ENCODE measurements at regions not wholly inside any gene's neighbourhood (a gene's known extent, or its start where the extent isn't known, plus 50 kb on each side); places are given as distances from the start of the nearest gene placed in this dataset.

DNA sequence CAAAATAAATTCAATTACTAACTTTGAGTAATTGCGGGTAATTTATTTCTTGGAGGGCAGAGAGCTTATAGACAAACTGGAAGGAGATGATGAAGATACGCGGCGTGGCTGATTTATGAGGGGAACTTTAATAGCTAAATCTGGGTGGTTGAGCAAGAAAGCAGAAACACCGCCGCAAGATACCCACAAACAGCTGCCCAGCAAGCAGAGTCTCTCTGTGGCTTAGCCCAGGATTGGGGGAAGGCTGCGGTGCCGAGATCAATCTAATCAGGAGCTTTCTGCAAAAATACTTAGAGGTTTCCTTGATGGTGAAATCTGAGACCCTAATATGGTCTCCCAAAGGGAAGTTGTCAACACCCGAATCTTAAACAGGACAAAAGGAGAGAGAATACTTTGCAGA lies 94.9 kb upstream of the MGMT start:
- DNase-seq, result no peak

DNA sequence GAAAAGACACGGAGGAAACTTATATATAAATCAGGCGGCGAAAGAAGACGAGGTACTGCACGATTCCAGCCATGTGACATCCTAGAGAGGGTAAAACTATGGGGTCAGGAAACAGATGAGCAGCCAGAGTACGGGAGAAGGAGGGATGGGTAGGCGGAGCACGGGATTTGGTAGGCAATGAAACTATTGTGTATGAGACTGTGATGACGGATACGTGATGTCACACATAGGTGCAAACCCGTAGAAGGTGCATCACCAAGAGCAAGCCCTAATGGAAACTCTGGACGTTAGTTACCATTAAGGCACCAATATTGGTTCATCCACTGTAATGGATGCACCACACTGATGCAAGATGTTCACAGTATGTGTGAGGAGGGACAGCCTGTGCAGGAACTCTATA lies 93.8 kb upstream of the MGMT start:
- DNase-seq, result no peak

DNA sequence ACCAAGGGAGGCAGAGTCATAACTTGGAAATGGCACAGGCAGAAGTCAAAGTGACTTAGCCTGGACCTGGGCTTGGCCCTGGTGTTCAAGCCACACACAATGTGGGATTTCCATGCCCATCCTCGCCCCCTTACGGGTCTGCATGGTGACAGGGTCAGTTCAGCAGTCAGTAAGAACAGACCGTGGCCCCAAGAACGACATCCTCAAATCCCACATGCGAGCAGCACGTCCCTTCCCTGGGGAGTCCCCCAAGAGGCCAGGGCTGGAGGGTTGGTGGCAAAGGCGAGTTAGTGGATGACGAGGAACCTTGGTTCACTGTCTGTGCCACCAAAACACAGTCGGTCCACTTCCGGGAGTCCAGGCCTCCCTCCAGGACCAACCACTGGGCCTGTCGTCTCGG lies 93.3 kb upstream of the MGMT start:
- no peak for DNase-seq

DNA sequence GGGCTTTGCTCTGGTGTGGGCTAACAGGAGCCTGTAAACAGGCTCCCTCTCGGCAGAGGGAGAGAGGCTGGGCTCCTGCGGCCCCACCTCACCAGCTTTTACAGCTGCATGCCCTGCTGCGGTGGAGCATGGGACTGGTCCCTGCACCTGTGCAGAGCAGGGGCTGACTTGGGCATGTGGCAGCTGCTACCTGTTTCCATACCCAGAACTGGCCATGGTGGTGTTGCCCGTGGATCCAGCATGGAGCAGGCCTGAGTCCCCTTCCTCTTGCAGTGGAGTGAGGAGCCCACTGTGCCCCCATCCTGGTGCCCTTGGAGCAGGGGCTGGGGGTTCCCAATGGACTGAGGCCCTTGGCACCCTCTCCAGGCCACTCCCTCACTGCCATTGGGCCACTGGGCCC lies 91.9 kb upstream of the MGMT start:
- no peak for DNase-seq

DNA sequence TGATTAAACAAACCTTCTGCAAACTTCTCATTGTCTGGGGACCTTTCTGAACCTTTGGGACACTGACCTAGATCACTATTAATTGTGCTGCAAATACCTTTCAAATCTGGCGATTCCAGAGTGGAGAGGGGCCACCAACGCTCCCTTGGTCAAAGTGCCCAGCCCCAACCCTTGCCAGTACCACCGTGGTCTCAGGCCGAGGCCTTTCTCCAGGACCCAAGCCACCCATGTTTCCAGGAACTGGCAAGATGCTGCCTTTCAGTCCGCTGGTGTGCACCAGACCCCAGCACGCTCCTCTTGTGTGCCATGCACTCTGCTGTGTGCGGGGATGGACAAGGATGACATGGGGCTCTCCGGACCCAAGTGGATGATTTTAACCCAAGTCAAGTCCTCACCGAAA lies 91.1 kb upstream of the MGMT start:
- no peak for DNase-seq

DNA sequence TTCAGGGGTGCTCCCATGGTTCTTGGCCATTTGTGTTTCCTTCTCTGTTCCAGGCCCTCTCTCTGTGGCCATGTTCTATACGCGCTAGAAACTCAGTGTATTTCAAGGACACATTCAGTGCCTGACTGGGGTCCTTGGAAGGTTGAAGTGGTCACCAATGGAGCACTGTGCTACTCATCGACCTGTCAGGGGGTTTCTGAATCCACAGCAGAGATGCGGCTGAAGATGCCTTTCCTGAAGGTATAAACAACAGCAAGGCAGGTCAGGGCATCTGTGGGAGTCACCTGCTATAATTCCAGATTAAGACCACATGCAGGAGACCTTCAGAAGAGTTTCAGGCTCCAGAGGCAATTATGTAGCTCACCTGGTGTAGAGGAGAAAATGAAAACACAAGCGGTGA lies 86.8 kb upstream of the MGMT start:
- no peak for DNase-seq

DNA sequence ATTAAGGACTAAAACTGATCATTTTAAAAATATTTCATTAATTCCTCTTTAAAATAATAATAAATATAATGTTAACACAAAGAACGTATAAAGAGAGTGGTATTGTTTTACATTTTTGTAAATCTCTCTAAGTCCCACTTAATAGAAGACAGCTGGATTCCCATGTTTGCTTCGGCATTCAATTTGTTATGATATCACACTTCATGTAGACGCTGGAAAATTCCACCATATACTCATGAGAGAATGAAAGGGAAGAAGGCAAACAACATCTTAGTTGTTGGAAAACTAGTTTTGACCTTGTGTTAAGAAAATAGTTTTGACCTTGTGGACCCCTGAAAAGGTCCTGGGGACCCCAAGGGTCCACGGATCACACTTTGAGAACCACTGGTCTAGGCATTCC lies 85.3 kb upstream of the MGMT start:
- no peak for DNase-seq

DNA sequence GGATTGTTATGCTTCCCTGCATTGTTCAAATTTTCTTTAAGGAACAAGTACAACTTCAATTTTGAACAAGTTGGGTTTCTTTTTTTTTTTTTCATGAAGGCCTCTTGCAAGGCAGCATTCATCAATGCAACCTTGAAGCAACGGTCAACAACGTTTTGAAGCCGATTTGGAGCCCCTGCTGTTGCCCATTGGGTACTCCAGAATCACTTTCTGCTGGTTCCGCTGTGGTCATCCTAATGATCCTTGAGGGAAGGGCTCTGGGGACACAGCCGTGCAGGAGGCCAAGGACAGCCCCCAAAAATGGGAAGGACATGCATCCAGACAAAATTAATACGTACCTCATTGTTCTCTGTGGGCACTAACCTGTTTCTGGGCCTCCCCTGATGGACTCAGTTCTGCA lies 84.6 kb upstream of the MGMT start:
- no peak for DNase-seq

DNA sequence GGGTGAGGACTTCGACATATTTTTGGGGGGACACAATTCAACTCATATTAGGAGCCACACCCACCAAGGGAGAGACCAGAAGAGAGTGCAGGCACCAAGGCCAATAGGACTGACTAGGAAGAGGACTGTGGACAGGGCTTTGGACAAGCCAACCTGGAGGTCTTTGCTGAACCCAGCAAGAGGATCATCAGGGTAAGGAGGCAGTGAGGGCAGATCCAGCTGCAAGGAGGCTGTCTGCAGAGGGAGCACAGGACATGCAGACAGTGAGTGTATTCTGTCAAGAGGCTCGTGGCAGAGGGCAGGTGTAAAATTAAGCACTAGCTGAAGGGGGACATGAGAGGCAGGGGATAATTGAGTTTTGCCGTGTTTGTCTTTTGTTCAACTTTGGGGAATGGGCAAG lies 83.4 kb upstream of the MGMT start:
- no peak for DNase-seq

DNA sequence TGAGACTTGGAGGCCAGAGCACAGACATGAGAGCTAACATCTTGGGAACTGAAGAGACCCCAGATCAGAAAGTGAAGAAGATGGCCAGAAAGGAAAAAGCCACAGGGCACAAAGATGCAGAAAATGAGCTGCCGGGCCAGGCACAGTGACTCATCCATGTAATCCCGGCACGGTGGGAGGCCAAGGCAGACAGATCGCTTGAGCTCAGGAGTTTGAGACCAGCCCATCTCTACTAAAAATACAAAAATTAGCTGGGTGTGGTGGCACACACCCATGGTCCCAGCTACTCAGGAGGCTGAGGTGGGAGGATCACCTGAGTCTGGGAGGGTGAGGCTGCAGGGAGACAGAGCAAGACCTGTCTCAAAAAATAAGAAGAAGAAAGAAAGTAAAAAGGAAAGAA lies 81.4 kb upstream of the MGMT start:
- DNase-seq, result no peak

DNA sequence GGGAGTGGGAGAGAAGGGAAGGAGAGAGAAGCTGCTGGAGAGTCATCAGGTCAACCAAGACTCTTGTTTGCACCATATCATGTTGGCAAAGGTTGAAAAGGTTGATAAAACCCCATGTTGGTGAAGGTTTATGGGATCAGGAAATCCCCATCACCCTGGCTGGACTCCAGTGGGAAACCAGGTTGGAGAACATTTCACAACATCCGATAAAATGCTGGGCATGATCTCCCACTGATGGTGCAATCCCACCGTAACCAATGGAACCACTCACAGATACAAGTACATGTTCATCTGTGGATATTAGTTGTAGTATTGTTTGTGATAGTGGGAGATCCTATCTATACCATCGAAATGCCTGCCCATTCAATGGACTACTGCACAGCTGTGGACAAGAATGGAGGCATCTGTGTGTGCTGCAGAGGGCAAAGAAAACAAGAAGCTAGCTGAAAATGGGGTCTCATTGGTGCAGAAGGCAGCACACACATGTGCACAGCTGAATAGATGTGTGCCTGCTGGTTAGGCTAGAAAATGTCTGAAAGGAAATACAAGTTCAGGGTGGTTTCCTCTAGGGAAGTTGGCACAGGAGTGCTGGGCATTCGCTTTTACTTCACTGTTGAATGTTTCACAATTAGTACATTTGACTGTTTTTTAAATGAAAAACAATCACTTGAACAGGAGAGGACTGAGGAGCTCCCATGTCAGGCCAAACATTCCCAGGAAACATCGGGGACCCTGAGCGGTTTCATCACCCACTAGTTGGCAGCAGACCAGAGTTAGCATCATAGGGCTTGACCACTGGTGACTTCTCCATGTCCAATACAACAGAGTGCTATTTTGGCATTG lies 80.4 kb upstream of the MGMT start:
- DNase-seq, result no peak

DNA sequence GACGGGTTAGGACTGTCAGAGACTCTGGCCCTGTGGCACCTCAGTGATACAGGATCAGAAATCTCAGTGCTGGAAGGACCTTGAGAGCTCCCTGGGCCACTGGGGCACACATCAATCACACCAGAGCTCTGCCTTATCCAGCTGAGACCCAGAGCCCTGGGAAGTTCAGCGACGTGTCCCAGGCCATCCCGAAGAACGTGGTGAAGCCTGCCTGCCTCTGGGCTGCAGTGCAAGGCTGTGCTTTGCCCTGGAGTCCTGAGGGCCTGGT lies 79.8 kb upstream of the MGMT start:
- DNase-seq, result no peak

DNA sequence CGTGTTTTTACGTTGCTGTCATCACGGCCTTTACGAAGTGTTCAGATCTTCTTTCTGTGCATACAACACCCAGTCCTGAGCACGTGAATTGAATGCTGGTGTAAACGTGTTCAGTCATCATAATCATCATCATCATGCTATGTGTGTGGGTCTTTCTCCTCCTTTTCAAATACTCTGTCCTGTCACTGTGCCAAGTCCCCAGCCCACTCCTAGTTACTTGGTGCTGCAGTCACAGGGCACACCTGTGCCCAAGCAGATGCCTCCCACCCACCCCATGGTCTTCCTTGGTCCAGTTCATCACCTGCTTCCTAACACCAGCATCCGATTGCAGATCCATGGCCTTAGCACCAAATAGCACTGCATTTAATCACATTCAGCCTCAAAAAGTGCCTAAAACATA lies 78.6 kb upstream of the MGMT start:
- no peak for DNase-seq

DNA sequence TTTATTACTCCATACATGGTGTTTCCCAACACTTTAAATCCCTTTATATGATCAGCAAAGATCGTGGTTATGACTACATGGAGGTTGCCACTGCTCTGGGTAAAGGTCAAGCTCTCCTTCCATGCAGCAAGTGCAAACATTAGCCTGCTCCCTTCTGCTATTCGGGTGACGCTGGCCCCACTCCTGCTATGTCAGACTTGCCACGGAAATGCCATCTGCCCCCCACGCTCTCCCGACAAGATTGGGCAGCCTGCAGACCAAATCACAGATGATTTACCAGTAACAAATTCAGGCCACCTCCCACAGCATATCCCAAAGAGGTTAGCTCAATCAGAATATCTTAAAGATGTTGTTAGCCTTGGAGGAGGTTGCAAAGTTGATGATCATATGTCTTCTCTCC lies 77.8 kb upstream of the MGMT start:
- DNase-seq, result no peak

DNA sequence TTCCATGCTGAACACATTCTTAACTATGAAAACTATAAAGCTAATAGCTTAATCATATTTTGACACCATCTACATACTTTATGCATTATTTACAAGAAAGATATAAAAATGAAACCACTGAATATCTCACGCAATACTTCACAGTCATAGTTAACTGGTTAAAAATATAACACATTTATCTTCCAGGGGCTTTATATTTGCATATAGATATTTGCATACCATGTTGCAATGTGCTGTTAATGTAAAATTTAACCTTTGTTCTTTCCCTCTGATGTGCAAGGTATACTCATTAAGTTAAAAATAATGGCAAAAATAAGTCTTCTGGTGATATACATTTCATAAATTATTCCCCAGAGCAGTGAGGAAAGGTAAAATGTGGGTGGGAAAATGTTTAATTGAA lies 76.9 kb upstream of the MGMT start:
- DNase-seq, result no peak

DNA sequence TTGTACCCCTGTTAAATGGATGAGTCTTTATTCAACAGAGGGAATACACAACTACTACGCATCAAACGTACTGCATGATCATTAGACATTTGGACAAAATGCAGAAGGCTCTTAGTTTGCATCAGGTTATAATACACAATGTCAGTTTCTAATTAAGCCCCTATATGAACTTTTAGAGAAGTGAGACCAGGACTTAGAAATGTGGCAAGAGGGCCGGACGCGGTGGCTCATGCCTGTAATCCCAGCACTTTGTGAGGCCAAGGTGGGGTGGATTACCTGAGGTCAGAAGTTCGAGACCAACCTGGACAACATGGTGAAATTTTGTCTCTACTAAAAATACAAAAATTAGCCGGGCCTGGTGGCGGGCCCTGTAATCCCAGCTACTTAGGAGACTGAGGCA lies 76.3 kb upstream of the MGMT start:
- DNase-seq, result no peak

DNA sequence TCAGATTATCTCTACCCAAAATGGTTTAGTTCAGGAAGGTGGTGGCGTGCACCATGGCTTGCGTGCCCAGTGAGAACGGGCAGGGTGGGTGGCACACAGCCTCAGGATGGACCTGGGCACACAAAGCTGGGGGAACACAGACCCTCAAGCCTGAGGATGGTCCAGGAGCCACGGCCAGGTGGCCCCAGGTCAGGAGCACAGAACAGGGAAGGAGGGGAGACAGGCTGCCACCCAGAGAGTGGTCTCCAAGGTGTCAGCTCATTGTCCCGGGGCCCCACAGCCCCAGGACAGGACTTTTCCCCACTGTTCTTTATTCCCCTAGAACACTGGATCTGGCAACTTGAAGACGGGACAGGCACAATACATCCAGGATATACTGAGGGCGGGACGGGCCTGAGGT lies 75.6 kb upstream of the MGMT start:
- DNase-seq, result no peak

DNA sequence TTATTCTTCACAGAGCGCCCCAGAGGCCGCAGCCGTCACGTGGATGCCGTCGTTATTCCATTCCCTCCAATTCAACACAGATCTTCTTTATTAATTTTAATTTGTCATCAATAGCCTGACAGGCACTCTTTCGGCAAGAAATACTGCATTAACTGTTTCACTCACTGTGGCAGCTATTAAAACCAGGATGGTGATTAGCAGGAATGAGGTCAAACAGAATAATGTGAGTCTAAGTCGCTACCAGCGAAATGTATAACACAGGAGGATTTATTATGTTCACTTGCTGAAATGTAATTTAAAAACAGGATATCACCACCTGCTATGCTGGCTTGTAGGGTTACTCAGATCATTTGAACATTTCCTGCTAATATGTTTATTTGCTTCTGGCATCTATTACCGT lies 74.2 kb upstream of the MGMT start:
- no peak for DNase-seq

DNA sequence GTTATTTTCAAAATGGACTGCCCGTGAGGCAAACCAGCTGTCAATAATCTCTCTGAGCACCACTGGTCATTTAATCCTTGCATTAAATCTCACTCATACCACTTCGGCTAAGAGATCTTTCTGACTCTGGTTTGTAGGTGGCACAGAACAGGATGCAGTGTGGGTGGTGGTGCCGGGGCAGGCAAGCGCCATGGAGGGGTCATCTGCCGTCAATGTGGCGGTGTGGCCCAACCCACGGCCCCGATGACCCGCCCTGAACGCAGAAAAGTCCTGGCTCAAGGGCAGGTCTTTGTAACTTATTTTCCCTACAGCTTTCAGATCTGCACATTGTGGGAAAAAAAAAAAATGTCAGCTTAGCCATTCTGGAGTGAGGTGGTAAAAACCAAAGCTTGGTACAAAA lies 73.2 kb upstream of the MGMT start:
- DNase-seq, result no peak

DNA sequence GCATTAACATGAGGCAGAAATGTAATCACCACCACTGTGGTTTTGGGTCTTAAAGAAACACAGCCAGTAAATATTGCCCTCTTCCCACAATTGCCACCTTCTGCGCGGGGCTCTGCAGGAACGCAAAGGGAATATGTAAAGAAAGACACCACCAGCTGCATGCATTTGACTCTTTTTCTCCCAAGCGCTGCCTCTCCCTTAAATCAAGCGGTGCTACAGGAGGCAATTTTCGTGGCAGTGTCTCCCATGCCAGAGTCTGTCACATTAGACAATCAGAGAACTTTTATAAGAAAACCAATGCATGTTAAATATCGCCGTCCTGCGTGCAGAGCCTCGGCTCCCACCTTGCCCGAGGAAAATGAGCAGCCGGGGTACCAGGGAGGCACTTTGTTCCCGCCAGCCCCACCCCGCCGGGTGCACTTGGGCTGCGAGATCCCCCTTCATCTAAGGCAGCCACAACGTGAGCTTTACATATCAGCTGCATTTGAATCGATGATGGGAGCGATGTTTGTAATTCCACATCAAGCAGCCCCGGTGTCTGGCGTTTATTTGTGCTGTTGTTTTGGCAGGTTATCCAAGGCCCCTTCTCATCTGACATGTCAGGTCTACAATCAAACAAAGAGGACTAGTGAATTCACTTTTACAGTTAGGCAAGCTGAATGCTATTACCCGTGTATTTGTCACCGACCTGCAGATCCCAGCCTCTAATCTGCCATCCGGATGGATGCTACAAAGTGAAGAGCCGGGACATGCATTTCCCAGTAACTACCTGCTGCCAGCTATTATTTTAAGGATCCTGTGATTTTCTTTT lies 72.3 kb upstream of the MGMT start:
- no peak for DNase-seq

DNA sequence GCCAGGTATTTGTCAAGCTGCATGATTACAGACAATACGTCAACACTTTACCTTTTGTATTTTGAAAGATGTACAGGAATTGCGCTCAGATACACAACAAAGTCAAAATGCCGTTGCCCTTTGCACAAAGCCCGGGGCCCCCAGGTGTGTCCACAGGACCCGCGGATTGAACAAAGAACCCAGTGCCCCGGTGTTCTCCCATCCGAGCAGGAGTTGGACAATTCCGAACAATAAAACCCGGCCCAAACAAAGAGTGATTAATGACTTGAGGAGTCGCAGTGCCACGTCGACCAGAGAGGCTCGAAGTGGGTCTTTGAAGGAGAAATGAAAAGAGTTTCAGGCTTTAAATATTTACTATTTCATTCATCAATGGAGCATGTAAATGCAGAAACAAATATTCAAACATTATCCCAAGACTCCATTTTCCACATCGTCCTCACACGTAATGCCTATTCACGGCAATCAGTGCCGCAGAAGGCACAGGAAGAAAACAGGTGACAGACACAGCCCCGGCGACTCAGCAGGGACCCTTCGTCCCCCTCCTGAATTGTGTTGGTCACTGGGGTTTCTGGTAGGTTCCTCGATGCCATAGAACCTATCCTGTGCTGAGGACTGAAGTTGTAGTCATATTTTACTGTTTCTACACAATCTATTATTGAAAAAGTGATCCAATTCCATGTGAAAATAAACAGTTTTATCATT lies 70.9 kb upstream of the MGMT start:
- DNase-seq, result no peak

DNA sequence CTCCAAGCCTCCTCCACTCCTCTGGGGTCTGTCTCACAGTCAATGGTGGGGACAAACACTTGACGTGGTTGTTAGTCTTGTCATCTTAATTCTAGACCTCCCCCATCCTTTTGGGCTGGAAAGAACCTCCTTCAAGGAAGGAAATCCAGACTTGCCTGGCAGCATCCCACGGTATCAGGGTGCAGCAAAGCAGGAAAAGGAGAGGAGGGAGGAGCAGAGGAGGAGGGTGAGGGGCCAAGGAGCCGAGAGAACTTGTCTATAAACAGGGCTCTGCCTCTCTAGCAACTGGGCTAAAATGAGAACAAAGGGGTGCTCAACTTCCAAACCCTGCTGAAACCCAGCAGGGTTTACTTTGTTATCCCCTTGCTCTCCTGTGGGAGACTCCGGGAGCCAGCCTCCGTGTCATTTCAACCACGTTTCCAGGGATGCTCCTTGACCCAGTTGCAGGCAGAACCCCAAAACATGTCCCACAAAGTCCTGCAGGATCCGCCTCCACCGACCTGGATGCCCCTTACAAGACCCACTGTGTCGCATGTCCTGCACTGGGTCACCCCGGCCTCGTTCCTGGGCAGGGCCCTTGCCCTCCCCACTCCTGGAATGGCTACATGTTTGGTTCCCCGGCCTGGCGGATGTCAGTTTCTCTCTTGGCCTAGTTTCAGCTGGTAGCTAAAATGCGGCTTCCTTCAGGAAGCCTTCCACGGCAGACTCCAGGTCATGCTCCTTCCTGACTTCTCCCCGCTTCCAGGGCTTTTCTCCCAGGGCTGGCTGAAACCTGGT lies 69.7 kb upstream of the MGMT start:
- no peak for DNase-seq

DNA sequence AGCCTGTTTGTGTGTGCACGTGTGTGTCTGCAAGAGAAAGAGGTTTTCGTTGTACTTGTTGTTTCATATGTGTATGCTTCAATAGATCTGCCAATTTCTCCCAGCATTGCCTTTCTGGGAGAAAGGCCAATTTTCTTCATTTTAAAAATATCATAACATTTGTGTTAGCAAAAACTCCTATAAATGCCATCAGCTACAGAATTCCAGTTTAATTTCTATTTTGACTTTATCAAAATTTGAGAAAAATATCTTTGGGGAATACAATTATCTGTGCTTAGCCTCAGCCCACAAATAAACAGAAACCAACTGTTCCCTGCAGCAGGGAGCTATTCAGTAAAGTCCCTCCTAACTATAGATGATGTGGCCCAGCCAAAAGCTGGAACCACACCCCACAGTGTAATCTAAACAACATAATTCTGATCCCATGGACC lies 68.3 kb upstream of the MGMT start:
- no peak for DNase-seq
